NCI-H774 (cell line): ENCODE measurements at regions not wholly inside any gene's neighbourhood (a gene's known extent, or its start where the extent isn't known, plus 50 kb on each side); places are given as distances from the start of the nearest gene placed in this dataset.
A peak's percentile ranks its signal among the peaks of the same experiment; 100 is the strongest.
"Not testable (repeated sequence)": the region's sequence is repeated elsewhere in the genome, so short reads cannot be mapped to it uniquely, and the experiment has no call there.

Experiments
- DNase-seq: peaks from one replicate; lab custom pipeline; 2025; lab: John Stamatoyannopoulos, UW

DNA sequence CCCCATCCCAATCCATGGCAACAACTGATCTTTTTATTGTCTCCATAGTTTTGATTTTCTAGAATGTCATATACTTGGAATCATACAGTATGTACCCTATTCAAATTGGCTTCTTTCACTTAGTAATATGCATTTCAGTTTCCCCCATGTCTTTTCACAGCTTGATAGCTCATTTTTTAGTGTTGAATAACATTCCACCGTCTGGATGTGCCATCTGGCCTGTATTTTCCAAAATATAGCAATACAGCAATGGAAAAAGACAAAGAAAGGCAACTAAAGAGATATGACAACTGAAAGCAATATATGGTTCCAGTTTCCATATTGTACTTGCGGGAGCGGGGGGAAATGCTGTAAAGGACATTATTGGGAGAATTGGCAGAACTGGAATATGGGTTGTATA is 166.4 kb upstream of the NT5E start:
- no peak for DNase-seq

DNA sequence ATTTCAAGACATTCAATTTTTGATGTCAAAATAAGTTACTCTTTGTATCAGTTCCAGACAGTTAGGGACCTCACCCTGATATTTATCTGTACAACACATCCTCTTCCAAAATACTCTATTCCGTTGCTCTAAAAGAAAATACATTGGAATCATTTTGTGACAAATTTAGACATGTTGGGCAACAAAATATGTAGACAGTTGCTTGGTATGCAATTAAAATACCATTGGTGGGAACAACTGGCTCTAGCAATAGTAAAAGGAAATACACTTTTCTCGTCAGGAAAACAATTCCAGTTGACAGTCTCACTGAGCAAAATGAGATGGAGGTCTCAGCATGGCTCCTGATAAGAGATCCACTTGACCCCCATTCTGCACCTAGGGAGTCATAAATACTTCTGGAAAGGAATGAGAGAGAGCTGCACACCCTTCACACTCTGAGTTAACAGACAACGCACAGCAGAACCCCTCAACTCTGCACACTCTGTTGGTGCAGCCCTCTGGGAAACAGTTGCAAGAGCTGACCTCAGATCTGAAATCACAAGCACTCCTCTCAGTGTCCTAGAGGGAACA is 171.3 kb upstream of the NT5E start:
- DNase-seq, result no peak

DNA sequence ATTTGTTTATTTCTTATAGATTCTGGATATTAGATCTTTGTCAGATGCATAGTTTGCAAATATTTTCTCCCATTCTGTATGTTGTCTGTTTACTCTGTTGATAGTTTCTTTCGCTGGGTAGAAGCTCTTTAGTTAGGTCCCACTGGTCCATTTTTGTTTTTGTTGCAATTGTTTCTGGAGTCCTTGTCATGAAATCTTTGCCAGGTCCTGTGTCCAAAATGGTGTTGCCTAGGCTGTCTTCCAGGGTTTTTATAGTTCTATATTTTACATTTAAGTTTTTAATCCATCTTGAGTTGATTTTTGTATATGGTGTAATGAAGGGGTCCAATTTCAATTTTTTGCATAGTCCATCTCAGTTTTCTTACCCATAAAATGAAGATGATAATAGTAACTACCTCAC is 173.9 kb upstream of the NT5E start:
- DNase-seq, result not testable (repeated sequence)

DNA sequence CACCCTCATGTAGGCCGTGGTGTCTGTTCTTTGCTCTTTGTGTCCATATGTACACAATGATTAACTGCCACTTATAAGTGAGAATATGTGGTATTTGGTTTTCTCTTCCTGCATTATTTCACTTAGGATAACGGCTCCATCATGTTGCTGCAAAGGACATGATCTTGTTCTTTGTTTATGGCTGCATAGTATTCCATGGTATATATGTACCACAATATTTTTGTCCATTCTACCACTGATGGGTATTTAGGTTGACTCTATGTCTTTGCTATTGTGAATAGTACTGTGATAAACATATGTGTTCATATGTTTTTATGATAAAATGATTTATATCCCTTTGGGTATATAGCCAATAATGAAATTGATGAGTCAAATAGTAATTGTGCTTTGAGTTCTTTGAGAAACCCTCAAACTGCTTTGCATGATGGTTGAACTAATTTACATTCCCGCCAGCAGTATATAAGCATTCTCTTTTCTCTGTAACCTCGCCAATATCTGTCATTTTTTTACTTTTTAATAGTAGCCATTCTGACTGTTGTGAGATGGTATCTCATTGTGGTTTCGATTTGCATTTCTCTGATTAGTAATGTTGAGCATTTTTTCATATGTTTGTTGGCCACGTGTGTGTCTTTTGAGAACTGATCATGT is 174.4 kb upstream of the NT5E start:
- no peak for DNase-seq

DNA sequence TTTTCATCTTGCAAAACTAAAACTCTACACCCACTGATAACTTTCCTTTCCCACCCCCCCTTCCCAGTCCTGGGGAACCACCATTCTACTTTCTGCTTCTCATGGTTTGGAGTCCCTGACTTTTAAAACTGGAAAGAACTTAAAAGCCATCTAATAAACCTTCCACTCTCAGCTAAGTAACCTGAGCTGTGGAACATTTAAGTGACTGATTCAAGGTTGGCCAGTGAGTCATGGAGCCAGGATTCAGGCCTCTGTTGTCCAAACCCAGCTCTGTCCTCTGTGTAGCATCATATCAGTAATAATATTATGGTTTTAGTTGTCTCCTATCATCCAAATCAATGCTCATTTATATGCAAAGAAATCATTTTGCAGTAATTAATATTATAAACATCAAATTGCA is 176.0 kb upstream of the NT5E start:
- no peak for DNase-seq

DNA sequence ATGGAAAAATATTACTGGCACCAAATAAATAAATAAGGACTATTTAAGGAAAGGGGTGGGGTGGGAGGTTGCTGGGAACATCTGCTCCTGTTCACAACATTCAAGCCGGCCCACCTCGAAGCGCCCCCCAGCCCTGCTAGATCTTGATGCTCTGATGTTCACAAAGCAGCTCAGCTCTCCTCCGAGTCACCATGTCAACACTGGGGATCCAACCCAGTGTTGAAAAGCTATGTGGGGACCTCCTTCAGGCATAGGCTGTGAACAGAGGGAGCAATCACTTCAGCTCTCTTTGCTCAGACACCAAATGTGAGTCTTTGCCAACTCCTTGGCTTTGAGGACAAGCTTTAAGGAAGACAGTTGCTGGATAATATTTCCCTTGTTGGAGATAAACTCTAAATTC is 176.8 kb upstream of the NT5E start:
- no peak for DNase-seq

DNA sequence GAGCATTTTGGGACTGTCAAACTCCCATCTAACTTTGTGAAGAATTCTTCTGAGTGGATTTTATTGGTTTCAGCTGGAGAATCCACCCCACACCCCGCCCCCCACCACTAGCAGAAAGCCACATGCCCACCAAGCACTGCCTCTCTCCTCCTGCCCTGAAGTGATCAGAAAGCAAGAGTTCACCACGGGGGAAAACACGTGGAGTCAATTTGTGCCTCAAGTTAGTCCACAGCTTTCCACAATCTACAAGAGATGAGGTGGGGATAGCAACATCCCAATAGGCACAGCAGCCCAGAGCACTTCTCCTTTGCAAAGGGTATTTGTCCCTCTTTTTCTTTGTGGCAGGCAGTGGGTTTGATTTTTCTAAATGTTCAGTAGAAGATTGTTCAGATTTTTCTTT is 177.3 kb upstream of the NT5E start:
- no peak for DNase-seq

DNA sequence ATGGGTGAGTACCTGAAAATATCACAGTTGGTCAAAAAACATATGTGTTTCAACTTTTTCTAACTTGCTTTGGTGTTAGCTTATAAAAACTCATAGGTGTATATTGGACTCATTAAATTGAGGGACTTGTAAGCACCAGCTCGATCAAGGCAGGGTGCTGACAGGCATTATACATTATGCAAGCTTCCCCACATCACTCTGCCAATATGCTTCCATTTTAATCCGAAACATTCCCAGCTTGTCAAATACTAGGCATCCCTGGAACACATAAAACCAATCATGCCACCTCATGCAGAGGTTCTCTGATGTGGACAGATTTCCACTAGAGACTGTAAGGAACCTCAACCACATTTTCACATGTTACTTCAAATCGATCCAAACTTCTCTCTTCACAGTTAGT is 187.3 kb upstream of the NT5E start:
- DNase-seq, result no peak

DNA sequence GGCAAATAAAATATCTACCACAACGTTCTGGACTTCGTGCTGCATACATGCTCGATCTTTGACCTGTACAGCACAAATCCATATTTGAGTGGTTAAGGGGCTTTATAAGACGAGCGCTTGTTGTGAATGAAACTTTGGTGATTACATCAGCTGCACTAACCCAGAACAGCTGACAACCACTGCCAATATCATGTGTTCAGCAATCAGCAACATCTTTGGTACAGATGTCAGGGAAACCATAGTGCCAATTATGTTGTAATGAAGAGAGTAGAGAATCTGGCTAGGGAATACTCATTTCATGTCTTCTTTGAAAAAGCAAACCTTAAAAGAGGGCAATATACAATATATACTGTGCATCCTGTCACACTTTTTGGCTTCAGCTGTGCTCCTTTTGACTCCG is 188.6 kb upstream of the NT5E start:
- no peak for DNase-seq

DNA sequence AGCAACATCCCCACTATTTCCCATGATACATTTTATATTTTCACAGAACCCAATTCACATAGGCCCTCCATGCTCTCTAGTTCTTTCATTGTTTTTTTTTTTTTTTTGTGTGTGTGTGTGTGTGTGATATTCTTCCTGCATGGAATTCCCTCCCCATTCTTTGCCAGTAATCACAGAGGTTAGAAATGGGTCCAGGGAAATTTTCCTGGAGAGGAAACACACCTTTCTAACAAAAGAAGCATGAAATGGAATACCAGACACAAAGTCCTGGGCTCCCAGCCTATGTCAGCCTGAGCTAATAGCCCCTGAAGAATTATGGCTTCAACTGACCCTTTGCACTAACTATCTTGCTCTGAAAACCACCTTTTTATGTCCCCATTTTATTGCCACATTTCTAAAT is 194.2 kb upstream of the NT5E start:
- no peak for DNase-seq

DNA sequence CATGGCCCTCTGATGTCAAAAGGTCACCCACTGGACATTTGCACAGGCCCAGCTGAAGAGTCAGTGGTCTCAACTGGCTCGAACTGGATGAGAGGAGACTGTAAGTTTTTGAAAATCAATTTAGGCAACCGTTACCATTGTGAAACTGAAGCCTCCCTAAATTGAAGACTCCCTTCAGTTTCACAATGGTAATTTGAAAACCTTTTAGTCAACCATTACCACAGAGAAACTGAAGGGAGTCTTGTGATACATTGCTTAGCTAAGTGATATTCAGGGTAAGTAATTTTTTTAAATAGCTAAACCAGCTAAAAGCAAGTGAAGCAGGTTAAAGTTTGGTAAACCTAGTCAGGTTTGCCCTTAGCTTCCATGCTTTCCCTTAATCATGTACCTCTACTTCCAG is 197.3 kb upstream of the NT5E start:
- DNase-seq, result no peak

DNA sequence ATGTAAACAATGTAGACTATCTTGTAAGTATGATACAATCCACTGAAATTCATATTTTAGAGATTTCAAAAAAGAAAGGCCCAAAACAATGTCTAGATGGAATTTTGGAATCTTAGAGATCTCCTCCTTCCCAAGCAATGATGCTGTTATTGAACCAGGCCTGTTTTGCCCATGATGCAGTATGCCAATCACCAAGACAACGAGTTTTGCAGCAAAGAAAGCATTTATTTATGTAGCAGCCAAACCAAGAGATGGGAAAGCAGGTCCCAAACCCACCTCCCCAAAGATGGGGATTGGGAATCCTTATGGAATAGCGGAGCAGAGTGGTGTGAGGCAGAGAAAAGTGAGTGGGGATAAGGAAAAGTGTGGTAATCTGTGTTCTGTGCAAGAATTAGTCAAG is 197.8 kb upstream of the NT5E start:
- DNase-seq, result no peak

DNA sequence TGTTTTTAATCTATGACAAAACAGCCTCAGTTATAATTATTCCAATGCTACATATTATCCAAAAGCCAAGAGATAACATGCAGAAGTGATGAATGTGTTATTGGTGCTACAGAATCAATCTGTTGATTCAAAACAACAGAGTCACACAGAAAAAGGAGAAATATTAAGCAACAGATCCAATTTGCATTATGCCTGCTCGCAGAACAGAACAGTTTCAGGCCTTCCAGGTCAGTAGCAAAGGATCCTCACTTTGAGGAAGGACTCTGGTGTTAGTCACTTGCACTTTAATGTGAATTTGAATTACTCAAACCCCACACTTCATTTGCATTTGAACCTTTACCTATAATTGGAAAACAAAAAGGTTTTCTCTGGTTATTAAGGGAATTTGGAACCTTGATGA is 198.6 kb upstream of the NT5E start:
- no peak for DNase-seq

DNA sequence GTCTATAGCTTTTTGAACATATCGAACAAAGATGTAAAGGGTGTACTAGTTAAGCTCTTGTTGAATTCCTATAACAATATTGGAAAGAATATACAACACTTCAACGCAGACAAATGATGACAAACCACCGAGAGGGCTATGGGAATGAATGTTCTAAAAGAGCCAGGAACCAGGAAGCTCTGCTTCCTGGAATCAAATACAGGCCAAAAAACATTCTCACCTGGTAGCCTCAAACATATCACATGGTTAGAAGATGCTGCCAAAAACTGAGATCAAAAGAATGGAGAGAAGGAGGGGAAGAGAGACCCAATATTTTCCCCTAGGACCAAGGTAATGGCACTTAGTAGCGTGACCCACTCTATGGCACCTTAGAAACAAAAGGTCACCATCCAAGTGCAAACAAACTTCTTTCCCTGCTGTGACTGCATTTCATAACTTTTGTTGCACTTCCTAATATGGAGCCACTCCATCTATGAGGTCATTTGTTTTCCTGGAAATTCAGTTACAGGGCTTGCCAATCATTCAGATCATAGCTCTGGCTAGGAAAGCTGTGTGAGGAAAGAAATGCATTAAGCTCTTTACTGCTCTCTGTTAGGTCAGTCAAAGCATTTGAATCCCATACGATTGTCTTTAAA is 199.2 kb upstream of the NT5E start:
- peak; percentile 67 for DNase-seq

DNA sequence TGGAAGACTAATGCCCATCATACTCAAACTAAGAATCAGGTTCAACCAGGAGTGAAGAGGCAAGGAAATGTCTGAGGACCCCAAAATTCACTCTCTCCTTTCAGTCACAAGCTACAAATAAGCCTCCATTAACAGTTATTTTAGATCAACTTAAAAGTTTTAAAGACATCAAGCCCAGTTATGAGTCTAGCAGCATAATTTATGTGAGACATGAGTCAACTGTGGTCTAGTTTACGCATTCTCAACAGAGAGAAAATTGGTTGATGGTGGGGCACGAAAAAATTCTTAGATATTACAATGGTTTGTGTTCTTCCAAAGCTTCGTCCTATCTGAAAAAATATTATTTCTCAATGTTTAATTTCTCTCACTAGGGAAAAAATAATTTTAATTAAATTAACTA is 204.9 kb upstream of the NT5E start:
- no peak for DNase-seq

DNA sequence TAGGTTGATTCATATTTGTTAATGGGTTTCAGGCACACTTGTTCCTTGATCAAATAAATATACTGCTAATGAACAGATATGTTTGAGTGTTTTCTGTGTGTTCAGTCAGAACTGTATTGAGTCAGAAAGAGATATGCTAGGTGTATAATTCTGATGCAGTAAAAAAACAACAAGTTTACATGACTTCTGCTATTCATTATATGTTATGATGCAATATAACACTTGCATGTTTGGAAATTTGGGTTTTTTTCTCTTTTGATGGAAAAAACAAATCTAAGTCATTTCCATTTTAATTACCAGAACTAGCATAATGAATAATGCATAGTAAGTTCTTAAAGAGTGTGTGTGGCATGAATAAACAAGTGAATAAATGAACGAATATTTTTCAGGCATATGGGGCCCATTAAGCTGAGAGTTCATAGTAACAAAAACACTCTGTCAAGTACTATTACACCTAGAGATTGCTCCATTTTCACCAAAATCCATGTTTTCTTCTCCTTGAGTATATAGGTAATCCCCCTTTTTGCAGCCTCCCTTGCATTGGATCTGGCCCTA is 208.3 kb upstream of the NT5E start:
- no peak for DNase-seq

DNA sequence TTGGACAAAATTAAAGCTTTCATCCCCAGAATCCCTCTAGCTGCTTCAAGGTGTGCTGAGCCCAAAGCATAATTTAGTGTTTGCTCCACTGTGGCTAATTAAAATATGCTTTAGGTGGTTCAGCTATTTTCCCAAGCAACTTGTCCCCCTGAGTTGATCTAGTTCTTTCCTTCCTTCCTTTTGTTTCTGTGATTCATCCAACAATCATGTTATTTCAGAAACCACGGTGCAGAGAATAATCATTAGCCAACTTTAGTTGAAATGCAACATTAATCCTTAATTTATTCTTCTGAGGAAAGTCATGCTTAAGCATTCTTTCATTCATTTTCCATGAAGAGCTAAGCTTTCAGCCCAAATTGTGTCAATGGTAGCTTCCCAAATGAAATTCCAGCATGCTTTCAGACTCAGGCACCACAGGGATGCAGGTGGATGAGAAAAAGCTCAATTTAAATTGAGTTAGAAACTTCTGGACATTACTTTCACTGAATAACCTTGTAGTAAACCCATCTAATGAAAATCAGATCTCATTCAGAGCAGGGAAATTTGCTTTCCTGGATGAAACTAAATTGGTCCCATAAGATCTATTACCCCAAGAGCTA is 209.0 kb upstream of the NT5E start:
- DNase-seq, result no peak

DNA sequence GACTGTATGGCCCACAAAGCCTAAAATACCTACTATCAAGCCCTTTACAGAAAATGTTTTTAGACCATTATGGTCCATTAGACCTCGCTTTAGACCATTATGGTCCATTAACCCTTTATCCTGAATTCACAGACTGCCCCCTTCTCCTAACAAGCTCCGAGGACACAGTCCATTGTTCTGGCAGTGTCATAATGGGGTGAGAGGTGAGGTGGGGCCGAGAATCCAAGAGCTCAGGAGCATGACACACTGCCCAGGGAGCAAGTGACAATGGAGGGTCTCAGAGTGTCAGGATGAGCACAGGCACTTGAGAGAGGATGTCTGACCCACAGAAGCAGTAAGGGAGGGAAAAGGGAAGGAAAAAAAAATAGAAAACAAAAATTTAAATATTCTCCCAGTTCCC is 212.4 kb upstream of the NT5E start:
- DNase-seq, result no peak

DNA sequence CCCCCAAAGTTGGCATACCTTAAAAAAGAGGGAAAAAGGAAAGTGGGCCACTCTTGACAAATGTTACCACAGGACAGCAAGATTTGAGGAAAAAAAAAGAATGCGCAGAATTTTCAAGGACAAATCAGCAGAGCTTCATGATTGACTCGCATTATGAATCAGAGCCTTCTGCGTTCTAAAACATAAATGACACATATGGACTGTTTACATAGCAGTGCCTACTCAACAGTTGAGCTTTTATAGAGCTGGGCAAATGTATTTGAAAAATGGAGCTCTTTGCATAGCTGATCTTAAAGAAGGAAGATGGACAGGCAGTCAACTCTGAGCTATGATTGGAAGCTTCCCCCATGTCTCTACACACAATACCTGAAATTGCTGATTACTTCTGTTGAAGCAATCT is 213.2 kb upstream of the NT5E start:
- no peak for DNase-seq

DNA sequence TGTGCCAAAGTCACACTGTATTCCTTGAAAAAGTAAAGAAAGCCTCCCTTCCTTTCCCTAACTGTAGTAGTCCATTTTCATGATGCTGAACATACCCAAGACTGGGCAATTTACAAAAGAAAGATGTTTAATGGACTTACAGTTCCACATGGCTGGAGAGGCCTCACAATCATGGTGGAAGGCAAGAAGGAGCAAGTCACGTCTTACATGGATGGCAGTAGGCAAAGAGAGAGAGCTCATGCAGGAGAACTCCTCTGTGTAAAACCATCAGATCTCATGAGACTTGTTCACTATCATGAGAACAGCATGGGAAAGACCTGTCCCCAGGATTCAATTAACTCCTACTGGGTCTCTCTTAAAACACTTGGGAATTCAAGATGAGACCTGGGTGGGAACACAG is 222.5 kb upstream of the NT5E start:
- not testable (repeated sequence) for DNase-seq

DNA sequence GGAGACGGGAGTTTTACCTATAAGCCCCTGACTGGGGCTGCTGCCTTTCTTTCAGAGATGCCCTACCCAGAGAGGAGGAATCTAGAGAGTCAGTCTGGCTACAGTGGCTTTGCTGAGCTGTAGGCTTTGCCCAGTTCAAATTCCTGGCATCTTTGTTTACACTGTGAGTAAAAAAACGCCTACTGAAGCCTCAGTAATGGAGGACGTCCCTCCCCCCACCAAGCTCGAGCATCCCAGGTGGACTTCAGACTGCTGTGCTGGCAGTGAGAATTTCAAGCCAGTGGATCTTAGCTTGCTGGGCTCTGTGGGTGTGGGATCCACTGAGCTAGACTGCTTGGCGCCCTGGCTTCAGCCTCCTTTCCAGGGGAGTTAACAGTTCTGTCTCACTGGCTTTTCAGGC is 237.1 kb upstream of the NT5E start:
- DNase-seq, result not testable (repeated sequence)

DNA sequence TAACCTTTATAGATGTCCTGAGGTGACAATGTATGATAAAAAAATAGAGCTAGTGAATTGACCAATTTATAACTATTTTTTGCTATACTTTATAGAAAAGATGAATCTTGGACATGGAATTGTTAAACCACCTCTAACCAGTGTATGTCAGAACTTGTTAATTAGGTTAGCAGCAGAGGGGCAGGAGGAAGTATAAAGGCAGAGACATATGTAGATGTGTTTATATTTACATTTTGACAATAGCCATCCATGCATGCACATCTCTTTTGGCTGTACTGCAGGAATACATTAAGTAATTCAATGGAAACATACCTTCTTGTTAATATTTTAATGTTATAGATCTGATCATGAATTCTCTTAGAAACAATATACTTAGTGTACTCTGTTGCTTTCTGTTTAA is 254.6 kb upstream of the NT5E start:
- DNase-seq, result no peak

DNA sequence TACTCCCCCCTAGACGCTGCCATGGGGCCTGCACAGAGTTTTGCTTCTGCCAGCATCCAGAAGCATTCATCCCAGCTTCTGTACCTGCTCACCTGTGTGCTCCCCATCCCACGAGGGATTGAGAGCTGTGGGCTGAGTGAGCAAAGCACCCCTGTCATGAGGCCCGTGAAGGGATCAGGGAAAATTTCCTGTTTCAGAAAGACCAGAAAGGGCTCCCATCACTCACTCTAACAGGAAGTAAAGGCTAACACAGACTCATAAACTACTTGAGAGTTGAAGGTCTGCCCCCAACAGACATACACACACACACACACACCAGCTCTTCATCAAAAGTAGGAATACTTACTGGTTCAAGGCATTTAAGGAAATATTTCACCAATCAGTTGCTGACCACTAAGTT is 256.5 kb upstream of the NT5E start:
- no peak for DNase-seq
